ENCODE measurements at regions not wholly inside any gene's neighbourhood (a gene's known extent, or its start where the extent isn't known, plus 50 kb on each side); places are given as distances from the start of the nearest gene placed in this dataset.

- Histone ChIP-seq H3K36me3 (no peaks in the 10 kb centered on the region), H3K4me1 (peaks cover 0 to 6% of the 10 kb centered on the region in 2 donors), H3K27me3 (no peaks in the 10 kb centered on the region), H3K27ac (no peak overlapping the region), H3K9me3 (no peaks in the 10 kb centered on the region), H3K4me3 (no peak overlapping the region)
- ATAC-seq: no peak
- intact Hi-C loops (cut with DNase I; ENCODE audit: low total_unique reads): no loop called here
- TF ChIP-seq CTCF (IDR thresholded peaks at IDR 0.05 in 4 of 5, conservative IDR thresholded peaks at IDR 0.05 in 1 of 5) (no peak), POLR2A (IDR thresholded peaks at IDR 0.05) (no peak)
- no peak for DNase-seq
- in situ Hi-C loops (cut with MboI; ENCODE audit: low sequenced_read_pairs in 4 of 4): no loop called here
Measured at GRCh38 chr4:145418739-145419138, 62.9 kb upstream of the SMAD1 start.

GRCh38 chr4:145417348-145418130 is 64.1 kb upstream of the SMAD1 start:
- intact Hi-C loops (cut with DNase I; ENCODE audit: low total_unique reads): no loop called here
- in situ Hi-C loops (cut with MboI; ENCODE audit: low sequenced_read_pairs in 4 of 4): no loop called here
- TF ChIP-seq POLR2A (IDR thresholded peaks at IDR 0.05) (no peak), CTCF (IDR thresholded peaks at IDR 0.05 in 4 of 5, conservative IDR thresholded peaks at IDR 0.05 in 1 of 5) (no peak)
- Histone ChIP-seq H3K27me3 (no peaks in the 10 kb centered on the region), H3K36me3 (no peaks in the 10 kb centered on the region), H3K9me3 (no peaks in the 10 kb centered on the region), H3K27ac (no peak overlapping the region), H3K4me1 (peaks cover 0 to 6% of the 10 kb centered on the region in 2 donors), H3K4me3 (no peak overlapping the region)
- no peak for DNase-seq
- ATAC-seq: no peak

GRCh38 chr4:145414841-145415240 is 66.8 kb upstream of the SMAD1 start:
- H3K27me3 ChIP-seq: no peaks in the 10 kb centered on the region
- ATAC-seq: no peak
- no peak overlapping the region for H3K27ac ChIP-seq
- H3K4me1 ChIP-seq: peaks cover 0 to 6% of the 10 kb centered on the region in 2 donors
- no peak overlapping the region for H3K4me3 ChIP-seq
- in situ Hi-C loops (cut with MboI; ENCODE audit: low sequenced_read_pairs in 4 of 4) (no loop called here), intact Hi-C loops (cut with DNase I; ENCODE audit: low total_unique reads) (no loop called here)
- no peaks in the 10 kb centered on the region for H3K9me3 ChIP-seq
- no peak for DNase-seq
- H3K36me3 ChIP-seq: no peaks in the 10 kb centered on the region
- no peak for TF ChIP-seq CTCF (IDR thresholded peaks at IDR 0.05 in 4 of 5, conservative IDR thresholded peaks at IDR 0.05 in 1 of 5)
- no peak for TF ChIP-seq POLR2A (IDR thresholded peaks at IDR 0.05)

GRCh38 chr4:145414226-145414625 is 67.4 kb upstream of the SMAD1 start:
- intact Hi-C loops (cut with DNase I; ENCODE audit: low total_unique reads) (no loop called here), in situ Hi-C loops (cut with MboI; ENCODE audit: low sequenced_read_pairs in 4 of 4) (no loop called here)
- Histone ChIP-seq H3K36me3 (no peaks in the 10 kb centered on the region), H3K9me3 (no peaks in the 10 kb centered on the region), H3K4me1 (peaks cover 0 to 3% of the 10 kb centered on the region in 2 donors), H3K4me3 (no peak overlapping the region), H3K27ac (no peak overlapping the region), H3K27me3 (no peaks in the 10 kb centered on the region)
- TF ChIP-seq POLR2A (IDR thresholded peaks at IDR 0.05) (no peak), CTCF (IDR thresholded peaks at IDR 0.05 in 4 of 5, conservative IDR thresholded peaks at IDR 0.05 in 1 of 5) (no peak)
- ATAC-seq (no peak), DNase-seq (no peak)

GRCh38 chr4:145406970-145407369 is 74.7 kb upstream of the SMAD1 start:
- intact Hi-C loops (cut with DNase I; ENCODE audit: low total_unique reads): no loop called here
- no peak overlapping the region for H3K27ac ChIP-seq
- H3K4me3 ChIP-seq: no peak overlapping the region
- TF ChIP-seq CTCF (IDR thresholded peaks at IDR 0.05 in 4 of 5, conservative IDR thresholded peaks at IDR 0.05 in 1 of 5) (no peak), POLR2A (IDR thresholded peaks at IDR 0.05) (no peak)
- no peaks in the 10 kb centered on the region for H3K27me3 ChIP-seq
- H3K4me1 ChIP-seq: peaks cover 0 to 4% of the 10 kb centered on the region in 2 donors
- ATAC-seq (no peak), DNase-seq (no peak)
- H3K9me3 ChIP-seq: no peaks in the 10 kb centered on the region
- no peaks in the 10 kb centered on the region for H3K36me3 ChIP-seq
- in situ Hi-C loops (cut with MboI; ENCODE audit: low sequenced_read_pairs in 4 of 4): no loop called here

Measured in gastrocnemius medialis (tissue), 4 donors.